Endothelial cell of umbilical vein (primary cell): ENCODE measurements at regions not wholly inside any gene's neighbourhood (a gene's known extent, or its start where the extent isn't known, plus 50 kb on each side); places are given as distances from the start of the nearest gene placed in this dataset.

Source experiments
- BruUV-seq: library from RNA; stranded (reverse); fragments of 400-500 nt; replicated peaks from 2 replicates; lab custom pipeline; 2021; lab: Mats Ljungman, UMichigan
- CTCF ChIA-PET: fragments of 300-600, 350-600 bp; sonication (Branson Sonifier 250); formaldehyde crosslinking; loops from one replicate; lab custom pipeline; 2021; ENCODE audit warnings: antibody characterized with exemption, inconsistent platforms; lab: Charles Lee
- POLR2A ChIA-PET: fragments of 300-600, 350-600 bp; sonication (Branson Sonifier 250); formaldehyde crosslinking; loops from one replicate; lab custom pipeline; 2021; ENCODE audit warnings: antibody characterized with exemption, inconsistent platforms; lab: Charles Lee
- DNase-seq: peaks from one replicate; pipeline ENCODE4 v3.0.0-alpha.2; 2011; ENCODE audit warnings: low read depth, low spot score
- FAIRE-seq: peaks from 2 replicates; lab custom pipeline; 2011; peaks lifted over from hg19 to GRCh38; lab: Jason Lieb, UNC
- H2AFZ ChIP-seq: 2 replicates; pipeline ENCODE4 v1.6.0; 2012; ENCODE audit warnings: low read depth, low read length, control low read depth, inconsistent platforms
- H3K27ac ChIP-seq: 2 replicates; pipeline ENCODE4 v1.5.1; 2011; ENCODE audit warnings: low read depth, mild to moderate bottlenecking, control low read depth, low read length, moderate library complexity; ENCODE audit not compliant: insufficient read depth
- H3K27me3 ChIP-seq, 2 experiments: 2 replicates each; pipeline versions ENCODE4 v1.6.0 to v1.6.1; 2011; ENCODE audit warnings: low read length in 2 of 2, mixed read lengths in 1 of 2; ENCODE audit not compliant: control insufficient read depth in 2 of 2, insufficient read depth in 2 of 2
- H3K36me3 ChIP-seq, 2 experiments: 2 replicates in 1 of 2; 3 replicates in 1 of 2; pipeline ENCODE4 v1.5.1; 2011; ENCODE audit warnings: low read length in 2 of 2, mild to moderate bottlenecking in 1 of 2, moderate library complexity in 1 of 2; ENCODE audit not compliant: control insufficient read depth in 2 of 2, insufficient read depth in 2 of 2; ENCODE audit errors: extremely low read depth in 1 of 2
- H3K4me1 ChIP-seq: 3 replicates; pipeline ENCODE4 v1.5.1; 2011; ENCODE audit warnings: mild to moderate bottlenecking, low read length; ENCODE audit not compliant: control insufficient read depth, insufficient read depth; ENCODE audit errors: extremely low read depth
- H3K4me2 ChIP-seq: 2 replicates; pipeline ENCODE4 v1.6.1; 2011; ENCODE audit warnings: low read length, control low read depth, mixed read lengths; ENCODE audit not compliant: insufficient read depth
- H3K4me3 ChIP-seq, 3 experiments: fragments of 200-600 bp in 1 of 3; sonication (generic), shearing (Covaris generic) in 1 of 3; replicated peaks in 1 of 3; 2 replicates each; pipeline ENCODE4 v1.5.1; 2011 to 2016; ENCODE audit warnings: control low read depth in 3 of 3, low read length in 3 of 3, mild to moderate bottlenecking in 2 of 3, inconsistent platforms in 1 of 3, low read depth in 1 of 3, moderate library complexity in 1 of 3; ENCODE audit not compliant: insufficient read depth in 1 of 3
- H3K79me2 ChIP-seq: 2 replicates; pipeline ENCODE4 v1.6.0; 2012; ENCODE audit warnings: low read length, inconsistent platforms; ENCODE audit not compliant: control insufficient read depth, insufficient read depth
- H3K9ac ChIP-seq: replicated peaks from 2 replicates; pipeline ENCODE3; 2011; ENCODE audit warnings: low read length, control low read depth; ENCODE audit not compliant: insufficient read depth; ENCODE audit errors: extremely low read depth
- H3K9me1 ChIP-seq: replicated peaks from 3 replicates; pipeline ENCODE4 v1.6.0; 2011; ENCODE audit warnings: mild to moderate bottlenecking, low read length; ENCODE audit not compliant: control insufficient read depth, insufficient read depth; ENCODE audit errors: extremely low read depth
- H3K9me3 ChIP-seq: replicated peaks from 2 replicates; pipeline ENCODE4 v1.5.1; 2012; ENCODE audit warnings: low read length, inconsistent platforms; ENCODE audit not compliant: control insufficient read depth, insufficient read depth
- H4K20me1 ChIP-seq: replicated peaks from 2 replicates; pipeline ENCODE3; 2011; ENCODE audit warnings: mild to moderate bottlenecking, low read length; ENCODE audit not compliant: control insufficient read depth, insufficient read depth; ENCODE audit errors: extremely low read depth
- EZH2 ChIP-seq: IDR thresholded peaks from 2 replicates; pipeline ENCODE4 v1.6.1; 2012; ENCODE audit warnings: borderline replicate concordance, low read depth, mild to moderate bottlenecking, moderate library complexity, low read length, inconsistent platforms; ENCODE audit not compliant: severe bottlenecking
- FOS ChIP-seq: IDR thresholded peaks from 2 replicates; pipeline ENCODE4 v1.6.1; 2011; ENCODE audit warnings: mild to moderate bottlenecking, low read length, moderate library complexity, borderline replicate concordance; ENCODE audit not compliant: insufficient read depth
- GATA2 ChIP-seq: IDR thresholded peaks from 2 replicates; pipeline ENCODE4 v1.7.0; 2011; ENCODE audit warnings: low read depth, mild to moderate bottlenecking, moderate library complexity, mixed read lengths, low read length; ENCODE audit not compliant: insufficient read length, insufficient read depth
- JUN ChIP-seq: IDR thresholded peaks from 2 replicates; pipeline ENCODE4 v1.6.1; 2011; ENCODE audit warnings: borderline replicate concordance, low read depth; ENCODE audit not compliant: insufficient read length, insufficient read depth
- MYC ChIP-seq: IDR thresholded peaks from one replicate; pipeline ENCODE4 v1.6.1; 2011; ENCODE audit warnings: mild to moderate bottlenecking, low read depth, low read length
- POLR2A ChIP-seq: IDR thresholded peaks from 2 replicates; pipeline ENCODE4 v1.6.1; 2012; ENCODE audit warnings: low read depth, mild to moderate bottlenecking, control low read depth, low read length
- POLR2AphosphoS5 ChIP-seq: IDR thresholded peaks from 2 replicates; pipeline ENCODE4 v1.6.1; 2012; ENCODE audit warnings: low read depth, mild to moderate bottlenecking, control low read depth, low read length, moderate library complexity; ENCODE audit not compliant: insufficient read depth
- dilution Hi-C: fragments of 300-500 bp; cut with MboI; formaldehyde crosslinking; loops from one replicate; pipeline ENCODE4 v1.15.0; 2019; ENCODE audit warnings: low sequenced_read_pairs; ENCODE audit not compliant: extremely low pct_ligation_motif_present
- intact Hi-C: fragments of 100-400 bp; cut with micrococcal nuclease; formaldehyde crosslinking; loops from one replicate; pipeline ENCODE4 v1.10.0; 2022
- TF ChIP-seq, protein P1 (sequence below): IDR thresholded peaks from 2 replicates; pipeline ENCODE4 v1.6.1; 2011; ENCODE audit not compliant: insufficient read depth, insufficient read length
- TF ChIP-seq, protein P2 (sequence below), 2 donors: IDR thresholded peaks; 1 replicate in 1 of 2; 2 replicates in 1 of 2; pipeline ENCODE4 v1.5.1; 2011; ENCODE audit warnings: low read length in 2 of 2, mild to moderate bottlenecking in 2 of 2, moderate library complexity in 2 of 2, control low read depth in 1 of 2, inconsistent platforms in 1 of 2, low read depth in 1 of 2; ENCODE audit not compliant: insufficient read depth in 1 of 2; ENCODE audit errors: extremely low read depth in 1 of 2

DNA sequence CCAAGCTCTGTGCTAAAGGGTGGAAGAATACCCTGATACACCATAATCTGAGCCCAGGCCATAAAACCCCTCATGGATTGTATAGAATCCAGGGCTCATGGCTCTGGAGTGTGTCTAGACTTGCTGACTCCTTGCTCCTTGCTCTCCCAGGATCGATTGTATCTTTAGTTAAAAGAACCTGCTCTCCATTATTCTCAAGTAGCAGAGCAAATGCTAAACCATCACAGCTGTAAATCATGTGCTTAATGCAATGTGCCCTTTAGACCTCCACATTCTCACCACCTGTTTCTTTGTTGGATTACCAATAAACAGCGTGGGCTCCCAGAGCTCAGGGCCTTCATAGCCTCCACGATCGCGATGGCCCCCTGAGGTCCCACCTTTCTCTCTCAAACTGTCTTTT is 411.6 kb upstream of the FBXO33 start:
- Histone ChIP-seq H3K27ac (no peak overlapping the region), H3K4me3 (no peak overlapping the region), H3K4me2 (no peak overlapping the region), H2AFZ (no peak overlapping the region), H3K79me2 (no peaks in the 10 kb centered on the region), H3K4me1 (no peaks in the 10 kb centered on the region), H3K9me1 (no peaks in the 10 kb centered on the region), H3K9me3 (peaks cover 3% of the 10 kb centered on the region), H3K36me3 (no peaks in the 10 kb centered on the region), H3K27me3 (no peaks in the 10 kb centered on the region), H3K9ac (no peak overlapping the region), H4K20me1 (no peaks in the 10 kb centered on the region)
- dilution Hi-C loops (no loop called here), intact Hi-C loops (no loop called here)
- ChIA-PET POLR2A (no interaction called here), CTCF (no interaction called here)
- DNase-seq, result no peak
- no peak for FAIRE-seq
- TF ChIP-seq, protein P1, sequence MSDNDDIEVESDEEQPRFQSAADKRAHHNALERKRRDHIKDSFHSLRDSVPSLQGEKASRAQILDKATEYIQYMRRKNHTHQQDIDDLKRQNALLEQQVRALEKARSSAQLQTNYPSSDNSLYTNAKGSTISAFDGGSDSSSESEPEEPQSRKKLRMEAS, result no peak
- TF ChIP-seq MYC (no peak), POLR2AphosphoS5 (no peak), GATA2 (no peak), JUN (no peak), POLR2A (no peak), FOS (no peak), EZH2 (no peak)
- TF ChIP-seq, protein P2, sequence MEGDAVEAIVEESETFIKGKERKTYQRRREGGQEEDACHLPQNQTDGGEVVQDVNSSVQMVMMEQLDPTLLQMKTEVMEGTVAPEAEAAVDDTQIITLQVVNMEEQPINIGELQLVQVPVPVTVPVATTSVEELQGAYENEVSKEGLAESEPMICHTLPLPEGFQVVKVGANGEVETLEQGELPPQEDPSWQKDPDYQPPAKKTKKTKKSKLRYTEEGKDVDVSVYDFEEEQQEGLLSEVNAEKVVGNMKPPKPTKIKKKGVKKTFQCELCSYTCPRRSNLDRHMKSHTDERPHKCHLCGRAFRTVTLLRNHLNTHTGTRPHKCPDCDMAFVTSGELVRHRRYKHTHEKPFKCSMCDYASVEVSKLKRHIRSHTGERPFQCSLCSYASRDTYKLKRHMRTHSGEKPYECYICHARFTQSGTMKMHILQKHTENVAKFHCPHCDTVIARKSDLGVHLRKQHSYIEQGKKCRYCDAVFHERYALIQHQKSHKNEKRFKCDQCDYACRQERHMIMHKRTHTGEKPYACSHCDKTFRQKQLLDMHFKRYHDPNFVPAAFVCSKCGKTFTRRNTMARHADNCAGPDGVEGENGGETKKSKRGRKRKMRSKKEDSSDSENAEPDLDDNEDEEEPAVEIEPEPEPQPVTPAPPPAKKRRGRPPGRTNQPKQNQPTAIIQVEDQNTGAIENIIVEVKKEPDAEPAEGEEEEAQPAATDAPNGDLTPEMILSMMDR (IDR thresholded peaks at IDR 0.05; ENCODE audit: extremely low read depth in 1 of 2, insufficient read depth in 1 of 2, low read depth in 1 of 2, low read length in 2 of 2), result no peak
- BruUV-seq, result no TSS peak
